ENCODE measurements at regions not wholly inside any gene's neighbourhood (a gene's known extent, or its start where the extent isn't known, plus 50 kb on each side); places are given as distances from the start of the nearest gene placed in this dataset.

DNA sequence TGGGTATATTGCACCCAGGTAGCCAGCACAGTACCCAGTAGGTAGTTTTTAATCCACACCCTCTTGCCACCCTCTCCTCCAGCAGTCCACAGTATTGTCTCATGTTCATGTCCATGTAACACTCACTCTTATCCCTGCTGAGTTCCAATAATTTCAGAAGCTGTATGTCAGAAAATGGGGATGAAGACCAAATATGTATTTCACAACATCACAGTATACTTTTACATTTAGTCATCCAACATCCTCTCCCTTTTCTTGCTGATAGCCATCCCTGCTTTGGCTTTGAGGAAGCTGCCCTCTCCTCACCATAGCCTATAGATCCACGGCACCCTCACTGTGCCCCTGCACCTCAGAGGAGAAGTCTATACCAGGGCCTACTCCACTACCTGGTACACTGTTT is 126.0 kb upstream of the LDB2 start:
- TF ChIP-seq, protein P1, sequence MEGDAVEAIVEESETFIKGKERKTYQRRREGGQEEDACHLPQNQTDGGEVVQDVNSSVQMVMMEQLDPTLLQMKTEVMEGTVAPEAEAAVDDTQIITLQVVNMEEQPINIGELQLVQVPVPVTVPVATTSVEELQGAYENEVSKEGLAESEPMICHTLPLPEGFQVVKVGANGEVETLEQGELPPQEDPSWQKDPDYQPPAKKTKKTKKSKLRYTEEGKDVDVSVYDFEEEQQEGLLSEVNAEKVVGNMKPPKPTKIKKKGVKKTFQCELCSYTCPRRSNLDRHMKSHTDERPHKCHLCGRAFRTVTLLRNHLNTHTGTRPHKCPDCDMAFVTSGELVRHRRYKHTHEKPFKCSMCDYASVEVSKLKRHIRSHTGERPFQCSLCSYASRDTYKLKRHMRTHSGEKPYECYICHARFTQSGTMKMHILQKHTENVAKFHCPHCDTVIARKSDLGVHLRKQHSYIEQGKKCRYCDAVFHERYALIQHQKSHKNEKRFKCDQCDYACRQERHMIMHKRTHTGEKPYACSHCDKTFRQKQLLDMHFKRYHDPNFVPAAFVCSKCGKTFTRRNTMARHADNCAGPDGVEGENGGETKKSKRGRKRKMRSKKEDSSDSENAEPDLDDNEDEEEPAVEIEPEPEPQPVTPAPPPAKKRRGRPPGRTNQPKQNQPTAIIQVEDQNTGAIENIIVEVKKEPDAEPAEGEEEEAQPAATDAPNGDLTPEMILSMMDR (IDR thresholded peaks at IDR 0.05), result no peak
- no peak for TF ChIP-seq EZH2phosphoT487 (IDR thresholded peaks at IDR 0.05)

All from neural progenitor cell (in vitro differentiated cells).